ENCODE measurements at regions not wholly inside any gene's neighbourhood (a gene's known extent, or its start where the extent isn't known, plus 50 kb on each side); places are given as distances from the start of the nearest gene placed in this dataset.

- no peak for DNase-seq
- 100% methylated on average over 1 of the region's 4 CpGs for WGBS (ENCODE audit: insufficient coverage, low lambda C conversion rate)
- Histone ChIP-seq H3K9me3 (ENCODE audit: control insufficient read depth, low read depth, low read length) (peaks cover 8% of the 10 kb centered on the region), H3K27ac (ENCODE audit: low read length) (no peak overlapping the region), H3K27me3 (ENCODE audit: control insufficient read depth, insufficient read depth, low read length) (no peaks in the 10 kb centered on the region), H3K36me3 (ENCODE audit: control insufficient read depth, insufficient read depth, low read length) (no peaks in the 10 kb centered on the region), H3K4me1 (ENCODE audit: control insufficient read depth, insufficient read depth, low read length) (no peaks in the 10 kb centered on the region), H3K4me3 (ENCODE audit: low read length) (no peak overlapping the region)
Measured at GRCh38 chr17:53891726-53892125, 69.0 kb downstream of the KIF2B start.

GRCh38 chr17:53892222-53892621 lies 69.5 kb downstream of the KIF2B start:
- Histone ChIP-seq H3K27me3 (ENCODE audit: control insufficient read depth, insufficient read depth, low read length) (no peaks in the 10 kb centered on the region), H3K9me3 (ENCODE audit: control insufficient read depth, low read depth, low read length) (peaks cover 3% of the 10 kb centered on the region), H3K4me3 (ENCODE audit: low read length) (no peak overlapping the region), H3K27ac (ENCODE audit: low read length) (no peak overlapping the region), H3K36me3 (ENCODE audit: control insufficient read depth, insufficient read depth, low read length) (no peaks in the 10 kb centered on the region), H3K4me1 (ENCODE audit: control insufficient read depth, insufficient read depth, low read length) (no peaks in the 10 kb centered on the region)
- no peak for DNase-seq
- WGBS (ENCODE audit: insufficient coverage, low lambda C conversion rate): 100% methylated on average over 2 of the region's 3 CpGs

- no peaks in the 10 kb centered on the region for H3K4me1 ChIP-seq (ENCODE audit: control insufficient read depth, insufficient read depth, low read length)
- DNase-seq: no peak
- WGBS (ENCODE audit: insufficient coverage, low lambda C conversion rate): no CpG with 5 or more reads among the region's 1 CpG
- no peak overlapping the region for H3K27ac ChIP-seq (ENCODE audit: low read length)
- no peak overlapping the region for H3K4me3 ChIP-seq (ENCODE audit: low read length)
- no peaks in the 10 kb centered on the region for H3K27me3 ChIP-seq (ENCODE audit: control insufficient read depth, insufficient read depth, low read length)
- H3K9me3 ChIP-seq (ENCODE audit: control insufficient read depth, low read depth, low read length): no peaks in the 10 kb centered on the region
- H3K36me3 ChIP-seq (ENCODE audit: control insufficient read depth, insufficient read depth, low read length): no peaks in the 10 kb centered on the region
Measured at GRCh38 chr17:53894591-53894990, 71.9 kb downstream of the KIF2B start.

- no peaks in the 10 kb centered on the region for H3K36me3 ChIP-seq (ENCODE audit: control insufficient read depth, insufficient read depth, low read length)
- no CpG with 5 or more reads among the region's 1 CpG for WGBS (ENCODE audit: insufficient coverage, low lambda C conversion rate)
- H3K27me3 ChIP-seq (ENCODE audit: control insufficient read depth, insufficient read depth, low read length): no peaks in the 10 kb centered on the region
- no peak overlapping the region for H3K27ac ChIP-seq (ENCODE audit: low read length)
- H3K9me3 ChIP-seq (ENCODE audit: control insufficient read depth, low read depth, low read length): no peaks in the 10 kb centered on the region
- no peaks in the 10 kb centered on the region for H3K4me1 ChIP-seq (ENCODE audit: control insufficient read depth, insufficient read depth, low read length)
- H3K4me3 ChIP-seq (ENCODE audit: low read length): no peak overlapping the region
- no peak for DNase-seq
Measured at GRCh38 chr17:53896047-53896446, 73.3 kb downstream of the KIF2B start.

DNA sequence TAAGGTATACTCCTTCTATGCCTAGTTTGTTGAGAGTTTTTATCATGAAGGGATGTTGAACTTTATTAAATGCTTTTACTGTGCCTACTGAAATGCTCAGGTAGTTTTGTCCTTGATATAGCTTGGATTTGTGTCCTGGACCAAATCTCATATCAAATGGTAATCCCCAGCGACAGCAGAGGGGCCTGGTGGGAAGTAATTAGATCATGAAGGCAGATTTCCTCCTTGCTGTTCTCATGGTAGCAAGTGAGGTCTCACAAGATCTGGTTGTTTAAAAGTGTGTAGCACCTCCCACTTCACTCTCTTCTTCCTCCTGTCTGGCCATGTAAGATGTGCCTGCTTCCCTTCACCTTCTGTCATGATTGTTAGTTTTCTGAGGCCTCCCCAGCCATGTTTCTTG lies 78.2 kb downstream of the KIF2B start:
- WGBS (ENCODE audit: insufficient coverage, low lambda C conversion rate): no CpG with 5 or more reads among the region's 1 CpG
- Histone ChIP-seq H3K27ac (ENCODE audit: low read length) (no peak overlapping the region), H3K9me3 (ENCODE audit: control insufficient read depth, low read depth, low read length) (no peaks in the 10 kb centered on the region), H3K4me3 (ENCODE audit: low read length) (no peak overlapping the region), H3K4me1 (ENCODE audit: control insufficient read depth, insufficient read depth, low read length) (no peaks in the 10 kb centered on the region), H3K36me3 (ENCODE audit: control insufficient read depth, insufficient read depth, low read length) (no peaks in the 10 kb centered on the region), H3K27me3 (ENCODE audit: control insufficient read depth, insufficient read depth, low read length) (no peaks in the 10 kb centered on the region)
- DNase-seq: no peak

DNA sequence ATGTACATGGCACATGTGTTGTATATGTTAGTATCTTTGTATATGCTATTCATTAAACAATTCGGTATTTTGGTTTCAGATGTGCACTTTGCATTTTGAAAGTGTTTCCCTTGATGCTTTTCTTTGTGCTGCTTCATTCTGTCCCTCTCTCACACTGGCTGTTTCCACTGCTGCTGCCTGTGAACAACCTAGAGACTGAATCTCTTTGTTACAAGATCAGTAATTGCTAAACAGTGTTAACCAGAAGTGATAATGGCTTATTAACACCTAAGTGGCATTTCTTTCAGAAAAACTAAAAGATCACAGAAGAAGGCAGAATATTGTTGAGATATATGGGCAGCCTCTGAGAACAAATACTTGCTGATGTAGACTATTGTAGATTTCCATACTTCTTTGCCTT lies 84.7 kb downstream of the KIF2B start:
- no peaks in the 10 kb centered on the region for H3K36me3 ChIP-seq (ENCODE audit: control insufficient read depth, insufficient read depth, low read length)
- no peak overlapping the region for H3K27ac ChIP-seq (ENCODE audit: low read length)
- H3K4me1 ChIP-seq (ENCODE audit: control insufficient read depth, insufficient read depth, low read length): no peaks in the 10 kb centered on the region
- 80% methylated on average over 1 of the region's 1 CpG for WGBS (ENCODE audit: insufficient coverage, low lambda C conversion rate)
- DNase-seq: no peak
- no peak overlapping the region for H3K4me3 ChIP-seq (ENCODE audit: low read length)
- no peaks in the 10 kb centered on the region for H3K27me3 ChIP-seq (ENCODE audit: control insufficient read depth, insufficient read depth, low read length)
- no peaks in the 10 kb centered on the region for H3K9me3 ChIP-seq (ENCODE audit: control insufficient read depth, low read depth, low read length)

DNA sequence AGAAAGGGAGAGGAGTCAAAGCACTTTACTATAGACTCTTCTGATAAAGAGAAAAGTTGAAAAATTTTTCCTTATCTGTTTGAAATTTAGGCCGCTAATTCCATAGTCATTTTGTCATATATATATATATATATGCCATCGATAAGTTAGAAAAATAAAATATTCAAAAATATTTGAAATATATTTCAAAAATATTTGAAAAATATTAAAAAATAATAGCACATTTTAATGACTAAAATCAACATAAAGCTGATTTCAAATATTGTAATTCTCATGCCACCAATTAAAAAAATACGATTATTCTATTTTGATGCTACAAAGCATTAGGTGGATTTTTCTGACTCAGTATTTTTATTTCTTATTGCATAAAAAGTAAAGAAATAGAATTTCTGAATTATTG lies 87.1 kb downstream of the KIF2B start:
- Histone ChIP-seq H3K4me1 (ENCODE audit: control insufficient read depth, insufficient read depth, low read length) (no peaks in the 10 kb centered on the region), H3K4me3 (ENCODE audit: low read length) (no peak overlapping the region), H3K27ac (ENCODE audit: low read length) (no peak overlapping the region), H3K36me3 (ENCODE audit: control insufficient read depth, insufficient read depth, low read length) (no peaks in the 10 kb centered on the region), H3K9me3 (ENCODE audit: control insufficient read depth, low read depth, low read length) (no peaks in the 10 kb centered on the region), H3K27me3 (ENCODE audit: control insufficient read depth, insufficient read depth, low read length) (no peaks in the 10 kb centered on the region)
- no peak for DNase-seq
- 100% methylated on average over 3 of the region's 3 CpGs for WGBS (ENCODE audit: insufficient coverage, low lambda C conversion rate)

DNA sequence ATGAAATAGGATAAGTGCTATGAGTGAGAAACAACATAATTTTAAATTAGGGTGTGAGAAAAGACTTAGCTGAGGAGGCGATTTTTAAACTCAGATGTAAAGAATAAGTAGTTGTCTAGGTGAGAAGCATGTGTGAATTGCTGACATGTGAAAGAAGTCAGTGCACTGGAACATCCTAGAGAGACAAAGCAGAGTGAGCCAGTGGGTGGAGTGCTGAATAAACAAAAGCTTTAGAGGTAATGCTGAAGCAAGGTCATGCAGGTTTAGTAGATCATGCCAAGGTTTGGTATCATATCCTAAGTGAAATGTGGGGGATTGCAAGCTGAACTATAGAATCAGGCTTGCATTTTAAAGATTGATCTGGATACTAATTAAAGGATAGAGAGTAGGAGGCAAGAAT lies 89.4 kb downstream of the KIF2B start:
- Histone ChIP-seq H3K27me3 (ENCODE audit: control insufficient read depth, insufficient read depth, low read length) (no peaks in the 10 kb centered on the region), H3K36me3 (ENCODE audit: control insufficient read depth, insufficient read depth, low read length) (no peaks in the 10 kb centered on the region), H3K9me3 (ENCODE audit: control insufficient read depth, low read depth, low read length) (no peaks in the 10 kb centered on the region), H3K27ac (ENCODE audit: low read length) (no peak overlapping the region), H3K4me3 (ENCODE audit: low read length) (no peak overlapping the region), H3K4me1 (ENCODE audit: control insufficient read depth, insufficient read depth, low read length) (no peaks in the 10 kb centered on the region)
- 38% methylated on average over 1 of the region's 1 CpG for WGBS (ENCODE audit: insufficient coverage, low lambda C conversion rate)
- DNase-seq: no peak

- H3K27ac ChIP-seq (ENCODE audit: low read length): no peak overlapping the region
- DNase-seq: no peak
- H3K9me3 ChIP-seq (ENCODE audit: control insufficient read depth, low read depth, low read length): no peaks in the 10 kb centered on the region
- H3K4me1 ChIP-seq (ENCODE audit: control insufficient read depth, insufficient read depth, low read length): no peaks in the 10 kb centered on the region
- no peaks in the 10 kb centered on the region for H3K36me3 ChIP-seq (ENCODE audit: control insufficient read depth, insufficient read depth, low read length)
- no peak overlapping the region for H3K4me3 ChIP-seq (ENCODE audit: low read length)
- WGBS (ENCODE audit: insufficient coverage, low lambda C conversion rate): no CpG with 5 or more reads among the region's 1 CpG
- no peaks in the 10 kb centered on the region for H3K27me3 ChIP-seq (ENCODE audit: control insufficient read depth, insufficient read depth, low read length)
Measured at GRCh38 chr17:53919356-53919755, 96.6 kb downstream of the KIF2B start.

- Histone ChIP-seq H3K4me3 (ENCODE audit: low read length) (no peak overlapping the region), H3K9me3 (ENCODE audit: control insufficient read depth, low read depth, low read length) (no peaks in the 10 kb centered on the region), H3K36me3 (ENCODE audit: control insufficient read depth, insufficient read depth, low read length) (no peaks in the 10 kb centered on the region), H3K4me1 (ENCODE audit: control insufficient read depth, insufficient read depth, low read length) (no peaks in the 10 kb centered on the region), H3K27me3 (ENCODE audit: control insufficient read depth, insufficient read depth, low read length) (no peaks in the 10 kb centered on the region), H3K27ac (ENCODE audit: low read length) (no peak overlapping the region)
- peak in 1 of 2 donors; percentile 1 for DNase-seq
- 13% methylated on average over 3 of the region's 4 CpGs for WGBS (ENCODE audit: insufficient coverage, low lambda C conversion rate)
Measured at GRCh38 chr17:53924530-53925455, 102.1 kb downstream of the KIF2B start.

GRCh38 chr17:53932386-53932785 lies 109.7 kb downstream of the KIF2B start:
- H3K27ac ChIP-seq (ENCODE audit: low read length): no peak overlapping the region
- DNase-seq: no peak
- no peaks in the 10 kb centered on the region for H3K4me1 ChIP-seq (ENCODE audit: control insufficient read depth, insufficient read depth, low read length)
- no CpG with 5 or more reads among the region's 2 CpGs for WGBS (ENCODE audit: insufficient coverage, low lambda C conversion rate)
- H3K27me3 ChIP-seq (ENCODE audit: control insufficient read depth, insufficient read depth, low read length): no peaks in the 10 kb centered on the region
- H3K36me3 ChIP-seq (ENCODE audit: control insufficient read depth, insufficient read depth, low read length): no peaks in the 10 kb centered on the region
- H3K4me3 ChIP-seq (ENCODE audit: low read length): no peak overlapping the region
- H3K9me3 ChIP-seq (ENCODE audit: control insufficient read depth, low read depth, low read length): no peaks in the 10 kb centered on the region
